ENCODE measurements at regions not wholly inside any gene's neighbourhood (a gene's known extent, or its start where the extent isn't known, plus 50 kb on each side); places are given as distances from the start of the nearest gene placed in this dataset.
A peak's percentile ranks its signal among the peaks of the same experiment; 100 is the strongest.

DNA sequence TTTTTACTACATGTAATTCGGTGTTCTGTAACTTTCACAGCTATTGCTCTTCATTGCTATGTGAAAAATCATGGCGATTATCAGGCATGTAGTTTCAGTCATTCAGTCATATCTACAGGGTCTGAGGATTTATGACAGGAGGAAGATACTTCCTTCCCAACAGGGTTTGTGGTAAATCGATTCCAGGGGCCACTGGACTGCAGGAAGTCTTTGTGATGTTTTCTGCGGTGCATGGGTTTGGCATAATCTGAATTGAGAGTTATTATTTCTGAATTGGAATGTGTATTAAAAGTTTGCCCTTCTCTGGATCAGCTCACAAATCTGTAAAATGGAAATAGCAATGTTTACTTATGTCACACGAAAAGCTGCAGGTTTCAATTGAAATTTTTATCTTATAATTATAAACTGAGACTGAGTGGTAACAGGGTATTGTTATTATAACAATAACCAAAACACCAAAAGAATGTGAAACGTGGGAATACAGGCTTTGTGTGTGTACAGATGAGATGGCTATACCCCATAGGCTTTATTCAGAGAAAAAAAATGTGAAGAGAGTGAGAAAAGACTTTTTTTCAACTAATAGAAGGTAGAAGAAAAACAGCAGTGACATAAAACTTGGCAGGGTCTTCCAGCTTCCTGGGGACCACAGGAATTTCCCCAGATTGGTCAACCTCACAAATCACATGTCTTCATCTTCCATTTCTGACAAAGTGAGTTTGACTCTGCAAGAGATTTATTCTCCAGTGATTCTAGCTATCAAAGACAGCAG is 307.7 kb upstream of the NFE2L3 start:
- intact Hi-C loops (cut with DNase I; ENCODE audit: low total_unique reads), result loop anchor here (10.0 kb wide), 1 partner anchor 69 kb away; no protein-coding TSS in a partner anchor
- peaks cover 35% of the 10 kb centered on the region for H3K4me1 ChIP-seq
- no peak for TF ChIP-seq POLR2A (IDR thresholded peaks at IDR 0.05)
- TF ChIP-seq, protein P1, sequence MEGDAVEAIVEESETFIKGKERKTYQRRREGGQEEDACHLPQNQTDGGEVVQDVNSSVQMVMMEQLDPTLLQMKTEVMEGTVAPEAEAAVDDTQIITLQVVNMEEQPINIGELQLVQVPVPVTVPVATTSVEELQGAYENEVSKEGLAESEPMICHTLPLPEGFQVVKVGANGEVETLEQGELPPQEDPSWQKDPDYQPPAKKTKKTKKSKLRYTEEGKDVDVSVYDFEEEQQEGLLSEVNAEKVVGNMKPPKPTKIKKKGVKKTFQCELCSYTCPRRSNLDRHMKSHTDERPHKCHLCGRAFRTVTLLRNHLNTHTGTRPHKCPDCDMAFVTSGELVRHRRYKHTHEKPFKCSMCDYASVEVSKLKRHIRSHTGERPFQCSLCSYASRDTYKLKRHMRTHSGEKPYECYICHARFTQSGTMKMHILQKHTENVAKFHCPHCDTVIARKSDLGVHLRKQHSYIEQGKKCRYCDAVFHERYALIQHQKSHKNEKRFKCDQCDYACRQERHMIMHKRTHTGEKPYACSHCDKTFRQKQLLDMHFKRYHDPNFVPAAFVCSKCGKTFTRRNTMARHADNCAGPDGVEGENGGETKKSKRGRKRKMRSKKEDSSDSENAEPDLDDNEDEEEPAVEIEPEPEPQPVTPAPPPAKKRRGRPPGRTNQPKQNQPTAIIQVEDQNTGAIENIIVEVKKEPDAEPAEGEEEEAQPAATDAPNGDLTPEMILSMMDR (IDR thresholded peaks at IDR 0.05), result no peak
- H3K27ac ChIP-seq, result no peak overlapping the region
- no peaks in the 10 kb centered on the region for H3K36me3 ChIP-seq (ENCODE audit: low read depth, missing control alignments)
- no peak overlapping the region for H3K4me3 ChIP-seq
- no peak for DNase-seq
- H3K9me3 ChIP-seq, result no peaks in the 10 kb centered on the region
- no peaks in the 10 kb centered on the region for H3K27me3 ChIP-seq
- 68 to 71% methylated on average over 6 of the region's 6 CpGs for WGBS, 2 donors

DNA sequence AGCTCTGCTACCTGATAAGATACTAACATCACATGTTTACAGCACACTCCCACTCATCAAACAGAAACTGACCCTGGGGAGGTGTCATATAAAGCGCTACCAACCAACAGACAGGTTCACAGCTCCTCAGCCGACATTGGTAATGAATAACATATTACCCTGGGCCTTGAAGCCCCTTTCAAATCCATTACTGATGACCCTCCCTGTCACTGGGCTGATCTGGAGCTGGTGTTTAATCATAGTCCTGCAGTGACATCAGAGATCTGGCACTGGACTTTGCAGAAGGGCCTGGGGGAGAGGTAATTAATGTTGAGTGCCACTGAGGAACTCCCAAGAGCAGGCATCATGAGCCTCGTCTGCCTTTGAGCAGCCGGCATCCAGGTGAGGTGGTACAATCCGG is 306.5 kb upstream of the NFE2L3 start:
- H3K27me3 ChIP-seq, result no peaks in the 10 kb centered on the region
- DNase-seq, result no peak
- intact Hi-C loops (cut with DNase I; ENCODE audit: low total_unique reads), result loop anchor here (10.0 kb wide), 1 partner anchor 71 kb away; no protein-coding TSS in a partner anchor
- WGBS, 2 donors, result 77 to 89% methylated on average over 3 to 5 of the region's 5 CpGs
- H3K4me1 ChIP-seq, result peaks cover 43% of the 10 kb centered on the region
- H3K4me3 ChIP-seq, result no peak overlapping the region
- H3K9me3 ChIP-seq, result no peaks in the 10 kb centered on the region
- no peaks in the 10 kb centered on the region for H3K36me3 ChIP-seq (ENCODE audit: low read depth, missing control alignments)
- no peak for TF ChIP-seq POLR2A (IDR thresholded peaks at IDR 0.05)
- TF ChIP-seq, protein P1 (IDR thresholded peaks at IDR 0.05), result no peak
- peak overlapping the region; percentile 8 to 86 for H3K27ac ChIP-seq

DNA sequence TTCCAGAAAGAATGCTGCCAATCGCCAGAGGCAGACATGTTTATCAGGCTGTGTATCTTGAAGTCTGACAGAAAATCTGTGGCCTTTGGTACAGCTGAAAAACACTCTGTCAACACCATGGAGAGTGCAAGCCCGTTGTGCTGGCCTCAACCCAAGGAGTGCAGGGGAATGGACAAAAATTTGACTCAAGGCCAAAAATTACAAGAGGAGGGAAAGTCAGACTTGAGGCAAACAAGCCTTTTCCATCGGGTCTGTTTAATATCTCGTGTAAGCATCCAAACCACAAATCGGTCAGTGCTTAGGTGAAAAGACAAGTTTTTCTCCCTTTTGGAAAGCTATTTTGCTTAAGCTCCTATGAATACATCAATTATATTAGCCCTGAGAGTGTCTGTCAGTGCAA is 305.3 kb upstream of the NFE2L3 start:
- intact Hi-C loops (cut with DNase I; ENCODE audit: low total_unique reads), result loop anchor here (10.0 kb wide), 1 partner anchor 72 kb away; no protein-coding TSS in a partner anchor
- no peak overlapping the region for H3K4me3 ChIP-seq
- H3K36me3 ChIP-seq (ENCODE audit: low read depth, missing control alignments), result no peaks in the 10 kb centered on the region
- H3K27me3 ChIP-seq, result no peaks in the 10 kb centered on the region
- H3K27ac ChIP-seq, result peak overlapping the region; percentile 84 to 86
- peaks cover 50% of the 10 kb centered on the region for H3K4me1 ChIP-seq
- H3K9me3 ChIP-seq, result no peaks in the 10 kb centered on the region
- peak; percentile 73 for DNase-seq
- WGBS, 2 donors, result 32 to 43% methylated on average over 5 of the region's 5 CpGs
- TF ChIP-seq, protein P1 (IDR thresholded peaks at IDR 0.05), result no peak
- no peak for TF ChIP-seq POLR2A (IDR thresholded peaks at IDR 0.05)

DNA sequence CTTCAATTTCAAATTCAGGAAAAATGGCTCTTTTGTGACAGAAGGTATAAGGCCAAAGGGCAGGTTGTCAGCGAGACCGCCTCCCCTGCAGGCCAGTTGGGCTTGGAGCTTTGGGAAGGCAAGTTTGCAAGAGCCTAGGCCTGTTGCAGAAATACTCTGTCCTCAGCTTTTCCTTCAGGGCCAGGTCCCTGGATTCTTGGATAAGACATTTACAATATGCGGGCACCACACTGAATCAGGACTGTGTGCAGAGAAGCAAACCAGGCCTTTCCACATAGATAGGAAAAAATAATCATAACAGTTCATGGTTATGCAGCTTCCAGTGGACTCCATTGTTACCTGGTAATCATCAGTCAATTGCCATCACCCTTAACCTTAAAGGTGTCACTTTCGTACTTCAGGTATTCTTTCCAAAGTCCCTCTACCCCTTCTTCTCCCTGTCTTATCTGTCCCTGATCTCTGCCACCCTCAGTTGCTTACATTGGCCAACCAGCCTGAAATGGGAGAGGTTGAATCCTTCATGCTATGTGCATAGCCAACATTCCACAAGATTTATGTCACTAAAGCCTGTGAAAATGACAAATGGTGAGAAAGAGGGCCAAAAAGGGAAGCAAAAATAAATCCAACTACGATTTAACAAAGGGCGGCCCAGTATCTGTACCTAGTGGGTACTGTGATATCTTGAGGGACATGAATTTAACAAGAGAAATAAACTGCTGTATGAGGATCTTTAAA is 304.5 kb upstream of the NFE2L3 start:
- DNase-seq, result no peak
- WGBS, 2 donors, result 80 to 91% methylated on average over 6 of the region's 6 CpGs
- TF ChIP-seq, protein P1 (IDR thresholded peaks at IDR 0.05), result no peak
- Histone ChIP-seq H3K4me3 (no peak overlapping the region), H3K36me3 (ENCODE audit: low read depth, missing control alignments) (no peaks in the 10 kb centered on the region), H3K27ac (peak overlapping the region; percentile 84 to 86), H3K27me3 (no peaks in the 10 kb centered on the region), H3K4me1 (peaks cover 53% of the 10 kb centered on the region), H3K9me3 (no peaks in the 10 kb centered on the region)
- intact Hi-C loops (cut with DNase I; ENCODE audit: low total_unique reads), result loop anchor here (10.0 kb wide), 1 partner anchor 73 kb away; no protein-coding TSS in a partner anchor

Data from testis (tissue), 2 donors.